H9 (cell line): ENCODE measurements at regions not wholly inside any gene's neighbourhood (a gene's known extent, or its start where the extent isn't known, plus 50 kb on each side); places are given as distances from the start of the nearest gene placed in this dataset.

Source experiments
- DNase-seq: peaks from one replicate; pipeline ENCODE4 v3.0.0-alpha.2; 2017
- H2AFZ ChIP-seq: one replicate; pipeline ENCODE4 v1.6.1; 2013; ENCODE audit warnings: mild to moderate bottlenecking, low read length, control low read depth, moderate library complexity
- H2AK5ac ChIP-seq: 2 replicates; pipeline ENCODE4 v1.6.1; 2013; ENCODE audit warnings: low read length, control low read depth, mixed read lengths; ENCODE audit not compliant: insufficient read length
- H2BK120ac ChIP-seq: one replicate; pipeline ENCODE4 v1.6.1; 2013; ENCODE audit warnings: low read depth, mild to moderate bottlenecking, low read length, control low read depth, inconsistent platforms; ENCODE audit not compliant: poor library complexity, severe bottlenecking
- H2BK12ac ChIP-seq: 2 replicates; pipeline ENCODE4 v1.6.1; 2013; ENCODE audit warnings: low read length, control low read depth, mixed read lengths, low read depth; ENCODE audit not compliant: insufficient read length
- H2BK15ac ChIP-seq: 2 replicates; pipeline ENCODE4 v1.6.1; 2013; ENCODE audit warnings: low read depth, low read length, control low read depth
- H2BK20ac ChIP-seq: one replicate; pipeline ENCODE4 v1.6.1; 2013; ENCODE audit warnings: low read depth, mild to moderate bottlenecking, low read length, control low read depth, inconsistent platforms; ENCODE audit not compliant: poor library complexity, severe bottlenecking
- H2BK5ac ChIP-seq: 2 replicates; pipeline ENCODE4 v1.6.1; 2013; ENCODE audit warnings: low read length, control low read depth, mixed read lengths; ENCODE audit not compliant: insufficient read length
- H3K14ac ChIP-seq: 2 replicates; pipeline ENCODE4 v1.6.1; 2013; ENCODE audit warnings: low read length, control low read depth; ENCODE audit not compliant: insufficient read depth
- H3K18ac ChIP-seq: 2 replicates; pipeline ENCODE4 v1.6.1; 2013; ENCODE audit warnings: low read depth, mild to moderate bottlenecking, mixed read lengths, low read length, control low read depth; ENCODE audit not compliant: insufficient read length
- H3K23ac ChIP-seq: 2 replicates; pipeline ENCODE4 v1.6.1; 2013; ENCODE audit warnings: low read length, control low read depth, mixed read lengths, low read depth; ENCODE audit not compliant: insufficient read length
- H3K23me2 ChIP-seq: 2 replicates; pipeline ENCODE4 v1.6.1; 2013; ENCODE audit warnings: low read depth, mild to moderate bottlenecking, mixed read lengths, low read length, control low read depth; ENCODE audit not compliant: insufficient read length, poor library complexity, severe bottlenecking
- H3K27ac ChIP-seq: 2 replicates; pipeline ENCODE4 v1.5.1; 2013; ENCODE audit warnings: low read length, control low read depth, mixed read lengths, low read depth; ENCODE audit not compliant: insufficient read length
- H3K27me3 ChIP-seq: 2 replicates; pipeline ENCODE4 v1.6.1; 2013; ENCODE audit warnings: low read length, control low read depth, inconsistent platforms; ENCODE audit not compliant: insufficient read depth
- H3K4ac ChIP-seq: 2 replicates; pipeline ENCODE4 v1.6.1; 2013; ENCODE audit warnings: low read depth, mild to moderate bottlenecking, control low read depth, inconsistent platforms, low read length, moderate library complexity
- H3K4me1 ChIP-seq: 2 replicates; pipeline ENCODE4 v1.6.1; 2013; ENCODE audit warnings: low read length, control low read depth, inconsistent platforms; ENCODE audit not compliant: insufficient read depth
- H3K4me2 ChIP-seq: 2 replicates; pipeline ENCODE4 v1.6.1; 2013; ENCODE audit warnings: low read length, control low read depth, mixed read lengths; ENCODE audit not compliant: insufficient read length, insufficient read depth
- H3K56ac ChIP-seq: 2 replicates; pipeline ENCODE4 v1.6.1; 2013; ENCODE audit warnings: low read depth, mild to moderate bottlenecking, mixed read lengths, low read length, control low read depth; ENCODE audit not compliant: insufficient read length
- H3K79me1 ChIP-seq: 2 replicates; pipeline ENCODE4 v1.6.1; 2013; ENCODE audit warnings: low read depth, mild to moderate bottlenecking, moderate library complexity, low read length, control low read depth, inconsistent platforms; ENCODE audit not compliant: insufficient read depth, poor library complexity, severe bottlenecking
- H3K79me2 ChIP-seq: 2 replicates; pipeline ENCODE4 v1.6.1; 2013; ENCODE audit warnings: low read length, control low read depth, inconsistent platforms; ENCODE audit not compliant: insufficient read depth
- H3K9ac ChIP-seq: 2 replicates; pipeline ENCODE4 v1.6.1; 2013; ENCODE audit warnings: low read length, control low read depth, mixed read lengths; ENCODE audit not compliant: insufficient read length; ENCODE audit errors: extremely low read depth
- H3K9me3 ChIP-seq: one replicate; pipeline ENCODE4 v1.6.1; 2013; ENCODE audit warnings: low read depth, low read length, inconsistent platforms; ENCODE audit not compliant: control insufficient read depth
- H3T11ph ChIP-seq: one replicate; pipeline ENCODE4 v1.6.1; 2013; ENCODE audit warnings: mild to moderate bottlenecking, low read length, control low read depth, inconsistent platforms
- H4K20me1 ChIP-seq: one replicate; pipeline ENCODE4 v1.6.1; 2013; ENCODE audit not compliant: control insufficient read depth, insufficient read length, insufficient read depth
- H4K5ac ChIP-seq: 2 replicates; pipeline ENCODE4 v1.6.1; 2013; ENCODE audit warnings: low read depth, mild to moderate bottlenecking, mixed read lengths, low read length, control low read depth; ENCODE audit not compliant: insufficient read length
- H4K8ac ChIP-seq: replicated peaks from 2 replicates; pipeline ENCODE4 v1.6.1; 2013; ENCODE audit warnings: low read length, control low read depth, mixed read lengths, low read depth; ENCODE audit not compliant: insufficient read length
- H4K91ac ChIP-seq: 2 replicates; pipeline ENCODE4 v1.6.1; 2013; ENCODE audit warnings: low read depth, mild to moderate bottlenecking, moderate library complexity, mixed read lengths, low read length, control low read depth; ENCODE audit not compliant: insufficient read length
- H3K27ac Mint-ChIP-seq, 3 experiments: 2 replicates in 2 of 3; 3 replicates in 1 of 3; pipeline ENCODE4 v1.8.0; 2020 to 2021; ENCODE audit warnings: mixed read lengths in 3 of 3, mild to moderate bottlenecking in 1 of 3, moderate library complexity in 1 of 3
- H3K27me3 Mint-ChIP-seq: 2 replicates; pipeline ENCODE4 v1.8.0; 2021; ENCODE audit warnings: low read depth, mild to moderate bottlenecking, moderate library complexity, mixed read lengths
- H3K36me3 Mint-ChIP-seq, 3 experiments: 2 replicates in 2 of 3; 3 replicates in 1 of 3; pipeline ENCODE4 v1.8.0; 2020 to 2021; ENCODE audit warnings: low read depth in 3 of 3, mixed read lengths in 3 of 3; ENCODE audit not compliant: insufficient read depth in 1 of 3
- H3K4me1 Mint-ChIP-seq, 2 experiments: 2 replicates each; pipeline ENCODE4 v1.8.0; 2020; ENCODE audit warnings: mixed read lengths in 2 of 2
- H3K4me3 Mint-ChIP-seq, 2 experiments: 2 replicates in 1 of 2; 3 replicates in 1 of 2; pipeline ENCODE4 v1.8.0; 2020 to 2021; ENCODE audit warnings: mild to moderate bottlenecking in 2 of 2, mixed read lengths in 2 of 2, moderate library complexity in 1 of 2
- H3K9me3 Mint-ChIP-seq, 2 experiments: 2 replicates in 1 of 2; 3 replicates in 1 of 2; pipeline ENCODE4 v1.8.0; 2020; ENCODE audit warnings: mild to moderate bottlenecking in 2 of 2, mixed read lengths in 2 of 2, moderate library complexity in 1 of 2
- WGBS: extraction: QIAGEN DNeasy Blood & Tissue Kit; methylation state at CpG from one replicate; pipeline ENCODE4 v1.1.7; 2013; ENCODE audit warnings: missing lambda C conversion rate, low lambda C conversion rate, mixed read lengths; ENCODE audit not compliant: insufficient read length; ENCODE audit errors: extremely low coverage; 5-methylcytosine and 5-hydroxymethylcytosine counted together
- TF ChIP-seq, protein P1 (sequence below): fragments of 200-600 bp; sonication (generic); conservative IDR thresholded peaks from 3 replicates; pipeline ENCODE4 v1.8.0; 2021; ENCODE audit warnings: antibody characterized with exemption, mild to moderate bottlenecking

DNA sequence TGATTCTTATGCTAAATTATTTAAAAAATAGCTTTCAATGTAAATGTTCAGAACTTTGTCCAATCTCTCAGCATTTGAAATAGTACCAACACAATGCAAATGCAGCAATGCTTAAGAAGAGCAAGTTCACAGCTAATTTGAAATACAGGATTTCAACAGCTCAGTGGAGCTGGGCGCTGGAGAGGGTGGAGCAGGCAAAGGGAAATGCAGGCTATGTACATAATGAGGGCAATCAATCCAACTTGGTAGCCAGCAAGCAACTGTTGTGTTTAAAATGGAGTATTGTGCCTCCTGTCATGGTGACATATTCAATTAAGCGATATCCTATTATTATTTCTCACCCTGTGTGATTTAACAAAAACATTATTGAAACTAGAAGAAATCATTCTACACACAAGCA, 568.8 kb downstream of the PSAT1 start:
- Histone ChIP-seq H3K14ac (no peak overlapping the region), H3K9ac (no peak overlapping the region), H3K4me2 (no peak overlapping the region), H4K91ac (no peak overlapping the region), H3K18ac (no peak overlapping the region), H2BK15ac (no peak overlapping the region), H3K27ac (no peak overlapping the region), H3K4ac (no peak overlapping the region), H3K27me3 (no peaks in the 10 kb centered on the region), H4K8ac (no peak overlapping the region), H2BK120ac (no peak overlapping the region), H3K79me1 (no peaks in the 10 kb centered on the region), H3K56ac (no peak overlapping the region), H2BK20ac (no peak overlapping the region), H2BK12ac (no peak overlapping the region), H4K20me1 (no peaks in the 10 kb centered on the region), H3K4me1 (peaks cover 2% of the 10 kb centered on the region; the same call in 1 of the 2 replicates), H3T11ph (no peak overlapping the region), H3K79me2 (no peaks in the 10 kb centered on the region), H2AFZ (no peak overlapping the region), H2AK5ac (no peak overlapping the region), H3K23ac (no peak overlapping the region), H2BK5ac (no peak overlapping the region), H4K5ac (no peak overlapping the region), H3K23me2 (no peaks in the 10 kb centered on the region), H3K9me3 (no peaks in the 10 kb centered on the region)
- Mint-ChIP-seq H3K27me3 (no peaks in the 10 kb centered on the region), H3K36me3 (no peaks in the 10 kb centered on the region), H3K27ac (peak overlapping the region in 2 of 3 experiments; percentile 69 to 85; a peak in 2 of 7 replicates), H3K4me1 (peaks cover 7% of the 10 kb centered on the region in 2 experiments), H3K9me3 (no peaks in the 10 kb centered on the region), H3K4me3 (no peak overlapping the region)
- DNase-seq: no peak
- TF ChIP-seq, protein P1, sequence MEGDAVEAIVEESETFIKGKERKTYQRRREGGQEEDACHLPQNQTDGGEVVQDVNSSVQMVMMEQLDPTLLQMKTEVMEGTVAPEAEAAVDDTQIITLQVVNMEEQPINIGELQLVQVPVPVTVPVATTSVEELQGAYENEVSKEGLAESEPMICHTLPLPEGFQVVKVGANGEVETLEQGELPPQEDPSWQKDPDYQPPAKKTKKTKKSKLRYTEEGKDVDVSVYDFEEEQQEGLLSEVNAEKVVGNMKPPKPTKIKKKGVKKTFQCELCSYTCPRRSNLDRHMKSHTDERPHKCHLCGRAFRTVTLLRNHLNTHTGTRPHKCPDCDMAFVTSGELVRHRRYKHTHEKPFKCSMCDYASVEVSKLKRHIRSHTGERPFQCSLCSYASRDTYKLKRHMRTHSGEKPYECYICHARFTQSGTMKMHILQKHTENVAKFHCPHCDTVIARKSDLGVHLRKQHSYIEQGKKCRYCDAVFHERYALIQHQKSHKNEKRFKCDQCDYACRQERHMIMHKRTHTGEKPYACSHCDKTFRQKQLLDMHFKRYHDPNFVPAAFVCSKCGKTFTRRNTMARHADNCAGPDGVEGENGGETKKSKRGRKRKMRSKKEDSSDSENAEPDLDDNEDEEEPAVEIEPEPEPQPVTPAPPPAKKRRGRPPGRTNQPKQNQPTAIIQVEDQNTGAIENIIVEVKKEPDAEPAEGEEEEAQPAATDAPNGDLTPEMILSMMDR: no peak
- no CpG with 5 or more reads among the region's 2 CpGs for WGBS
